HepG2 (cell line): ENCODE measurements at regions not wholly inside any gene's neighbourhood (a gene's known extent, or its start where the extent isn't known, plus 50 kb on each side); places are given as distances from the start of the nearest gene placed in this dataset.

Experiments
- ATAC-seq: fragments of 200-7000 bp; cut with Tn5 transposase; 3 replicates; pipeline ENCODE4 v1.9.1; 2020; ENCODE audit warnings: mild to moderate bottlenecking, moderate library complexity
- BruUV-seq: library from RNA; stranded (reverse); fragments of 400-500 nt; replicated peaks from 2 replicates; lab custom pipeline; 2021; lab: Mats Ljungman, UMichigan
- CTCF ChIA-PET: fragments of 300-600 bp; formaldehyde crosslinking; extraction: SDS; loops from one replicate; lab custom pipeline; 2021; ENCODE audit warnings: low total read pairs, inconsistent platforms, low intra/inter-chr PET ratio; lab: Yijun Ruan, JAX
- POLR2A ChIA-PET: fragments of 350-600 bp; sonication (Branson Sonifier 250); formaldehyde crosslinking; loops from one replicate; lab custom pipeline; 2020; ENCODE audit warnings: antibody characterized with exemption, inconsistent platforms; lab: Yijun Ruan, JAX
- DNase-seq: peaks from one replicate; pipeline ENCODE4 v3.0.0-alpha.2; 2015; ENCODE audit warnings: low spot score
- FAIRE-seq: peaks from 3 replicates; lab custom pipeline; 2011; peaks lifted over from hg19 to GRCh38; lab: Jason Lieb, UNC
- H2AFZ ChIP-seq: one replicate; pipeline ENCODE4 v1.6.1; 2011; ENCODE audit warnings: low read length, inconsistent platforms
- H3K27ac ChIP-seq: fragments of 300-600 bp; 3 replicates; pipeline ENCODE4 v1.8.0; 2011; ENCODE audit warnings: mixed run types, mild to moderate bottlenecking, mixed read lengths, low read length, inconsistent platforms; ENCODE audit not compliant: insufficient read depth; ENCODE audit errors: extremely low read length
- H3K27me3 ChIP-seq, 2 experiments: fragments of 200-600 bp in 1 of 2; 2 replicates in 1 of 2; 3 replicates in 1 of 2; pipeline versions ENCODE4 v1.6.0 to v1.8.0; 2011; ENCODE audit warnings: low read length in 2 of 2, mild to moderate bottlenecking in 2 of 2, moderate library complexity in 2 of 2, inconsistent platforms in 1 of 2; ENCODE audit not compliant: insufficient read depth in 2 of 2, control insufficient read depth in 1 of 2
- H3K36me3 ChIP-seq, 2 experiments: fragments of 200-600 bp in 1 of 2; replicated peaks in 1 of 2; 2 replicates in 1 of 2; 3 replicates in 1 of 2; pipeline versions ENCODE4 v1.5.1 to v1.8.0; 2011; ENCODE audit warnings: low read length in 2 of 2, inconsistent platforms in 1 of 2; ENCODE audit not compliant: insufficient read depth in 2 of 2, control insufficient read depth in 1 of 2
- H3K4me1 ChIP-seq: 2 replicates; pipeline ENCODE4 v1.5.1; 2012; ENCODE audit warnings: low read length, inconsistent platforms; ENCODE audit not compliant: insufficient read depth
- H3K4me2 ChIP-seq: 2 replicates; pipeline ENCODE4 v1.6.0; 2011; ENCODE audit warnings: low read depth, low read length, inconsistent platforms
- H3K4me3 ChIP-seq, 3 experiments: fragments of 200-600 bp in 1 of 3; sonication (generic), shearing (Covaris generic) in 1 of 3; replicated peaks in 1 of 3; 2 replicates each; pipeline ENCODE4 v1.5.1; 2011 to 2016; ENCODE audit warnings: low read length in 3 of 3, inconsistent platforms in 2 of 3, low read depth in 2 of 3, mild to moderate bottlenecking in 2 of 3, control low read depth in 1 of 3, mixed read lengths in 1 of 3; ENCODE audit not compliant: insufficient read depth in 1 of 3
- H3K79me2 ChIP-seq: one replicate; pipeline ENCODE4 v1.6.1; 2011; ENCODE audit warnings: low read length, inconsistent platforms; ENCODE audit not compliant: insufficient read depth
- H3K9ac ChIP-seq: 2 replicates; pipeline ENCODE4 v1.6.0; 2011; ENCODE audit warnings: mild to moderate bottlenecking, low read depth, low read length, inconsistent platforms; ENCODE audit not compliant: insufficient read depth
- H3K9me3 ChIP-seq: 2 replicates; pipeline ENCODE4 v1.5.1; 2012; ENCODE audit warnings: mild to moderate bottlenecking, low read length
- H4K20me1 ChIP-seq: 2 replicates; pipeline ENCODE4 v1.6.0; 2011; ENCODE audit warnings: inconsistent platforms, mild to moderate bottlenecking, low read length, moderate library complexity; ENCODE audit not compliant: insufficient read depth
- CEBPG ChIP-seq: IDR thresholded peaks from 2 replicates; pipeline ENCODE4 v1.6.1; 2016
- GATAD2A ChIP-seq: IDR thresholded peaks from 2 replicates; pipeline ENCODE4 v1.6.1; 2016
- HNRNPL ChIP-seq: fragments of 200-400 bp; formaldehyde crosslinking; IDR thresholded peaks from 2 replicates; pipeline ENCODE4 v1.6.1; 2017; ENCODE audit warnings: mild to moderate bottlenecking, low read depth, low read length
- PAWR ChIP-seq: sonication (generic); formaldehyde crosslinking; IDR thresholded peaks from 2 replicates; pipeline ENCODE4 v1.4.0; 2020; ENCODE audit warnings: missing genetic modification reagents, mild to moderate bottlenecking, borderline replicate concordance
- RAD21 ChIP-seq: fragments of 450-650 bp; formaldehyde crosslinking; IDR thresholded peaks from 2 replicates; pipeline ENCODE4 v1.5.0; 2020; ENCODE audit warnings: mild to moderate bottlenecking
- SALL1 ChIP-seq: sonication (generic); formaldehyde crosslinking; IDR thresholded peaks from 2 replicates; pipeline ENCODE4 v1.8.0; 2022; ENCODE audit warnings: mild to moderate bottlenecking, missing genetic modification reagents
- SMC3 ChIP-seq: IDR thresholded peaks from 2 replicates; pipeline ENCODE4 v1.6.1; 2011; ENCODE audit warnings: low read length, improper control_type of control experiment
- SRSF4 ChIP-seq: fragments of 200-400 bp; formaldehyde crosslinking; IDR thresholded peaks from one replicate; pipeline ENCODE4 v1.6.1; 2018; ENCODE audit warnings: mild to moderate bottlenecking, low read depth, low read length, moderate library complexity; ENCODE audit not compliant: poor library complexity, severe bottlenecking
- XRCC5 ChIP-seq: fragments of 200-400 bp; formaldehyde crosslinking; optimal IDR thresholded peaks from 2 replicates; pipeline ENCODE3; 2017; ENCODE audit warnings: mild to moderate bottlenecking, low read length
- ZFP36L1 ChIP-seq: sonication (generic); formaldehyde crosslinking; IDR thresholded peaks from 2 replicates; pipeline ENCODE4 v1.8.0; 2022; ENCODE audit warnings: mild to moderate bottlenecking, missing genetic modification reagents, moderate library complexity
- ZNF253 ChIP-seq: sonication (generic); formaldehyde crosslinking; IDR thresholded peaks from 2 replicates; pipeline ENCODE4 v1.8.0; 2022; ENCODE audit warnings: mild to moderate bottlenecking, missing genetic modification reagents, borderline replicate concordance
- ZNF263 ChIP-seq: sonication (generic); formaldehyde crosslinking; IDR thresholded peaks from 2 replicates; pipeline ENCODE4 v1.4.0; 2020; ENCODE audit warnings: missing genetic modification reagents
- ZSCAN22 ChIP-seq: sonication (generic); formaldehyde crosslinking; IDR thresholded peaks from 2 replicates; pipeline ENCODE4 v1.4.0; 2020; ENCODE audit warnings: mild to moderate bottlenecking, missing genetic modification reagents
- WGBS: methylation state at CpG from one replicate; pipeline ENCODE4 v1.1.6; 2017; ENCODE audit warnings: low lambda C conversion rate; 5-methylcytosine and 5-hydroxymethylcytosine counted together
- in situ Hi-C: cut with HindIII; loops from 2 replicates; pipeline ENCODE4 v1.10.0; 2017; ENCODE audit warnings: low pct_unique_long_range_greater_than_20kb; ENCODE audit not compliant: extremely low pct_ligation_motif_present
- intact Hi-C: fragments of 100-400 bp; cut with micrococcal nuclease; formaldehyde crosslinking; loops from one replicate; pipeline ENCODE4 v1.10.0; 2022; ENCODE audit not compliant: unreplicated experiment
- TF ChIP-seq, protein P1 (sequence below): sonication (generic); formaldehyde crosslinking; IDR thresholded peaks from 2 replicates; pipeline ENCODE4 v1.4.0; 2020; ENCODE audit warnings: missing genetic modification reagents; ENCODE audit errors: not compliant biosample characterization
- TF ChIP-seq, protein P2 (sequence below): sonication (generic); formaldehyde crosslinking; IDR thresholded peaks from 2 replicates; pipeline ENCODE4 v1.4.0; 2020; ENCODE audit warnings: missing genetic modification reagents, mild to moderate bottlenecking, borderline replicate concordance
- TF ChIP-seq, protein P3 (sequence below): sonication (generic); formaldehyde crosslinking; IDR thresholded peaks from 2 replicates; pipeline ENCODE4 v1.8.0; 2022; ENCODE audit warnings: mild to moderate bottlenecking, missing genetic modification reagents; ENCODE audit not compliant: insufficient replicate concordance

DNA sequence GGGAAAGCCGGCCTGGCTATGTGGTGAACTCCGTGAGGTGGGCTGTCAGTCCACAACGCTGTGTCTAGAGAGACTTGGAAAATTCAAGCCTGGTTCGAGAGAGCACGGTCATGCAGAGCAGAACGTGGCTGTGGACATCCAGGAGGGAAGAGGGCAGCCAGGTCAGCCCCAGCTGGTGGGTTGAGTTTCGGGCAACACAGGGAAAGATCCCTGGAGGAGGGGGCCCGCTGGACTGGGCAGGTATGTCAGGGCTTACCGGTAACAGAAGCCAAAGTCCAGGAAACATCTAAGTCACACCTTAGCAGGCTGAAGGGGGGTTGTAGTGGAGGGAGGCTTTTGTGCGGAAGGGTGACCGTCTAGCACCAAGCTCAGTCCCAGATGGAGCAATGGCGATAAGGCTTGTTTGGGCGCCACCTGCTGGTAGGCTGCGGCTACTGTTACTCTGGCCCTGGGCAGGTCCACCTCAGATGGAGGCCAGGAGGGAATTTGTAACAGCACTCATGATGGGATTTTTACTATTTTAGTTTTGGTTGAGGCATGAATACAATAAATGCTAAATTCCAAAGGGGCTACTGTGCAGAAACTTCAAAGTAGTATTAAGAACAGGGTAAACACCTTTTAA, 143.3 kb upstream of the ZNF644 start:
- Histone ChIP-seq H4K20me1 (no peaks in the 10 kb centered on the region), H3K27ac (no peak overlapping the region), H3K4me1 (no peaks in the 10 kb centered on the region), H3K4me2 (peak overlapping the region; percentile 46; the same call in 1 of the 2 replicates), H3K36me3 (no peaks in the 10 kb centered on the region), H3K4me3 (peak overlapping the region in 1 of 3 experiments; percentile 25; a peak in 1 of 6 replicates), H3K9ac (no peak overlapping the region), H3K79me2 (no peaks in the 10 kb centered on the region), H3K27me3 (peaks cover 1 to 9% of the 10 kb centered on the region in 2 experiments; a peak in 2 of 5 replicates), H2AFZ (no peak overlapping the region), H3K9me3 (no peaks in the 10 kb centered on the region)
- peak; percentile 62 for FAIRE-seq
- ChIA-PET POLR2A (no interaction called here), CTCF (interaction anchor here (1.2 to 1.6 kb wide), 3 partner anchors 113 to 1032 kb away, joined by 3 to 16 read pairs (median 4); no protein-coding TSS in a partner anchor)
- 25% methylated on average over 10 of the region's 14 CpGs for WGBS
- DNase-seq = peak; percentile 29
- peak; percentile 97 for ATAC-seq
- in situ Hi-C loops = loop anchor here (10.0 to 25.0 kb wide), 2 partner anchors 440 to 1053 kb away; no protein-coding TSS in a partner anchor
- BruUV-seq = no TSS peak
- intact Hi-C loops = loop anchor here (1.0 to 10.0 kb wide), 3 partner anchors 200 to 580 kb away; no protein-coding TSS in a partner anchor
- 0 out of 2 replicates have a peak, but pooled peaks have one; percentile 7 for TF ChIP-seq CEBPG (CRISPR knock-in tag)
- TF ChIP-seq SALL1 (CRISPR knock-in tag) = peak; percentile 27; the same call in 1 of the 2 replicates
- peak; percentile 67; the same call in 1 of the 2 replicates for TF ChIP-seq RAD21
- TF ChIP-seq HNRNPL = no peak
- no peak for TF ChIP-seq ZNF263
- no peak for TF ChIP-seq GATAD2A
- no peak for TF ChIP-seq ZSCAN22 (CRISPR knock-in tag)
- TF ChIP-seq, protein P1, sequence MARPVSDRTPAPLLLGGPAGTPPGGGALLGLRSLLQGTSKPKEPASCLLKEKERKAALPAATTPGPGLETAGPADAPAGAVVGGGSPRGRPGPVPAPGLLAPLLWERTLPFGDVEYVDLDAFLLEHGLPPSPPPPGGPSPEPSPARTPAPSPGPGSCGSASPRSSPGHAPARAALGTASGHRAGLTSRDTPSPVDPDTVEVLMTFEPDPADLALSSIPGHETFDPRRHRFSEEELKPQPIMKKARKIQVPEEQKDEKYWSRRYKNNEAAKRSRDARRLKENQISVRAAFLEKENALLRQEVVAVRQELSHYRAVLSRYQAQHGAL (CRISPR knock-in tag) = no peak
- TF ChIP-seq SRSF4 = no peak
- TF ChIP-seq, protein P2, sequence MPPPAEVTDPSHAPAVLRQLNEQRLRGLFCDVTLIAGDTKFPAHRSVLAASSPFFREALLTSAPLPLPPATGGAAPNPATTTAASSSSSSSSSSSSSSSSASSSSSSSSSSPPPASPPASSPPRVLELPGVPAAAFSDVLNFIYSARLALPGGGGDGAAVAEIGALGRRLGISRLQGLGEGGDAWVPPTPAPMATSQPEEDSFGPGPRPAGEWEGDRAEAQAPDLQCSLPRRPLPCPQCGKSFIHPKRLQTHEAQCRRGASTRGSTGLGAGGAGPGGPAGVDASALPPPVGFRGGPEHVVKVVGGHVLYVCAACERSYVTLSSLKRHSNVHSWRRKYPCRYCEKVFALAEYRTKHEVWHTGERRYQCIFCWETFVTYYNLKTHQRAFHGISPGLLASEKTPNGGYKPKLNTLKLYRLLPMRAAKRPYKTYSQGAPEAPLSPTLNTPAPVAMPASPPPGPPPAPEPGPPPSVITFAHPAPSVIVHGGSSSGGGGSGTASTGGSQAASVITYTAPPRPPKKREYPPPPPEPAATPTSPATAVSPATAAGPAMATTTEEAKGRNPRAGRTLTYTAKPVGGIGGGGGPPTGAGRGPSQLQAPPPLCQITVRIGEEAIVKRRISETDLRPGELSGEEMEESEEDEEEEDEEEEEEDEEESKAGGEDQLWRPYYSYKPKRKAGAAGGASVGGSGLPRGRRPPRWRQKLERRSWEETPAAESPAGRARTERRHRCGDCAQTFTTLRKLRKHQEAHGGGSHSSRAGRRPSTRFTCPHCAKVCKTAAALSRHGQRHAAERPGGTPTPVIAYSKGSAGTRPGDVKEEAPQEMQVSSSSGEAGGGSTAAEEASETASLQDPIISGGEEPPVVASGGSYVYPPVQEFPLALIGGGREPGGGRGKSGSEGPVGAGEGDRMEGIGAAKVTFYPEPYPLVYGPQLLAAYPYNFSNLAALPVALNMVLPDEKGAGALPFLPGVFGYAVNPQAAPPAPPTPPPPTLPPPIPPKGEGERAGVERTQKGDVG (CRISPR knock-in tag) = no peak
- TF ChIP-seq XRCC5 = peak; percentile 76
- no peak for TF ChIP-seq ZNF253 (CRISPR knock-in tag)
- no peak for TF ChIP-seq ZFP36L1 (CRISPR knock-in tag)
- TF ChIP-seq SMC3 = peak; percentile 78
- TF ChIP-seq PAWR (CRISPR knock-in tag) = no peak
- TF ChIP-seq, protein P3, sequence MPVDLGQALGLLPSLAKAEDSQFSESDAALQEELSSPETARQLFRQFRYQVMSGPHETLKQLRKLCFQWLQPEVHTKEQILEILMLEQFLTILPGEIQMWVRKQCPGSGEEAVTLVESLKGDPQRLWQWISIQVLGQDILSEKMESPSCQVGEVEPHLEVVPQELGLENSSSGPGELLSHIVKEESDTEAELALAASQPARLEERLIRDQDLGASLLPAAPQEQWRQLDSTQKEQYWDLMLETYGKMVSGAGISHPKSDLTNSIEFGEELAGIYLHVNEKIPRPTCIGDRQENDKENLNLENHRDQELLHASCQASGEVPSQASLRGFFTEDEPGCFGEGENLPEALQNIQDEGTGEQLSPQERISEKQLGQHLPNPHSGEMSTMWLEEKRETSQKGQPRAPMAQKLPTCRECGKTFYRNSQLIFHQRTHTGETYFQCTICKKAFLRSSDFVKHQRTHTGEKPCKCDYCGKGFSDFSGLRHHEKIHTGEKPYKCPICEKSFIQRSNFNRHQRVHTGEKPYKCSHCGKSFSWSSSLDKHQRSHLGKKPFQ = no peak
